OCI-LY3 (cell line): ENCODE measurements at regions not wholly inside any gene's neighbourhood (a gene's known extent, or its start where the extent isn't known, plus 50 kb on each side); places are given as distances from the start of the nearest gene placed in this dataset.

Source experiments
- EZH2phosphoT487 ChIP-seq: fragments of 200-600 bp; shearing (Covaris generic); IDR thresholded peaks from 2 replicates; pipeline ENCODE4 v1.6.1; 2018; ENCODE audit warnings: antibody characterized with exemption, mixed run types, low read depth
- TF ChIP-seq, protein P1 (sequence below): fragments of 200-600, 300-600 bp; sonication (generic); IDR thresholded peaks from 2 replicates; pipeline ENCODE4 v1.5.1; 2014; ENCODE audit warnings: antibody characterized with exemption, low read length, low read depth

DNA sequence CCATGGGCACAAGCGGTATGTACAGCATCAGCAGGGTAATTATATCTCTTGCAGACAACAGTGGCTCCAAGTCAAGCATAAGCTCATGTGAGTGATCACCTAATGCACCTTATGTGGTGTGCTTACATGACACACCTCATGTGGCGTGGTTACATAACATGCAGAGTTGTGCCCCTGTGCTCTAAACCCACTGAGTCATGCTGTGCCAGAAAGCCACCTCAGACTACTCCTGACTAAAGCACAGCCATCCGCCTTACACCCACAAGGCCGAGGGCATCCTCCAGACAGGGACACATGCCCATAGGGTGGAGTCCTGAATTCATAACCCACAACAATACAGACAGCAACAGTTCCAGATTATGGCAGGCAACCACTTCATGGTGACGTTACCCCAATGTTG, 163.7 kb upstream of the SLC30A5 start:
- TF ChIP-seq, protein P1, sequence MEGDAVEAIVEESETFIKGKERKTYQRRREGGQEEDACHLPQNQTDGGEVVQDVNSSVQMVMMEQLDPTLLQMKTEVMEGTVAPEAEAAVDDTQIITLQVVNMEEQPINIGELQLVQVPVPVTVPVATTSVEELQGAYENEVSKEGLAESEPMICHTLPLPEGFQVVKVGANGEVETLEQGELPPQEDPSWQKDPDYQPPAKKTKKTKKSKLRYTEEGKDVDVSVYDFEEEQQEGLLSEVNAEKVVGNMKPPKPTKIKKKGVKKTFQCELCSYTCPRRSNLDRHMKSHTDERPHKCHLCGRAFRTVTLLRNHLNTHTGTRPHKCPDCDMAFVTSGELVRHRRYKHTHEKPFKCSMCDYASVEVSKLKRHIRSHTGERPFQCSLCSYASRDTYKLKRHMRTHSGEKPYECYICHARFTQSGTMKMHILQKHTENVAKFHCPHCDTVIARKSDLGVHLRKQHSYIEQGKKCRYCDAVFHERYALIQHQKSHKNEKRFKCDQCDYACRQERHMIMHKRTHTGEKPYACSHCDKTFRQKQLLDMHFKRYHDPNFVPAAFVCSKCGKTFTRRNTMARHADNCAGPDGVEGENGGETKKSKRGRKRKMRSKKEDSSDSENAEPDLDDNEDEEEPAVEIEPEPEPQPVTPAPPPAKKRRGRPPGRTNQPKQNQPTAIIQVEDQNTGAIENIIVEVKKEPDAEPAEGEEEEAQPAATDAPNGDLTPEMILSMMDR = no peak
- TF ChIP-seq EZH2phosphoT487 = no peak
